HG03280 (cell line): ENCODE measurements at regions not wholly inside any gene's neighbourhood (a gene's known extent, or its start where the extent isn't known, plus 50 kb on each side); places are given as distances from the start of the nearest gene placed in this dataset.

Source experiments
- ATAC-seq: cut with Tn5 transposase; IDR thresholded peaks from one replicate; pipeline ENCODE4 v1.9.1; 2021; ENCODE audit warnings: mild to moderate bottlenecking, moderate library complexity; ENCODE audit not compliant: unreplicated experiment

DNA sequence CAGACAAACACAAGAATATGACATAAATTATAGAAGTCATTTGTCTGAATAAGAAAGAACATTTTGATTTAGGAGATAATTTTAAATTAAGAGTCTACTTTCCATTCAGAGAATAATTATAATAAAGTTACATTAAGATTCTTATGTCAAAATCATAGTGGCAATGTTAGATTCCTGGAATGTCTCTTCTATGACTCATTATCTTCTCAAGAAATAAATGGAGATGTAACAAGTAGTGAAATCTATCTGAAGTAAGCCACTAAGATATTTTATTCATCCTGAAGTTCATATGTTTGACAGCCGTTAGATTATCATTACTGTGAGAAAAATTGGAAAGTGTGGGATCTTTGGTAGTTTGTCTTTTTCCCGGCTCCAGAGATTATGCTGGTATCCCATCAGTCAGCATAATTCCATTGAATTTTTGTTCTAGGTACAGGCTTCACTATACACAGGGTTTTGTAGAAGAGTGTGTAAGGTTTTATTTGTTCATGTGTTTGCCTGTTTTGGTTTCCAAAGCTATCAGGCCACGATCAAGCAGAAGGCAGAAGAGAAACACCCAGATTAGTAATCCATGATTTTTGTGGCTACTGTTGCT, 1246.6 kb upstream of the LRRTM1 start:
- no peak for ATAC-seq

DNA sequence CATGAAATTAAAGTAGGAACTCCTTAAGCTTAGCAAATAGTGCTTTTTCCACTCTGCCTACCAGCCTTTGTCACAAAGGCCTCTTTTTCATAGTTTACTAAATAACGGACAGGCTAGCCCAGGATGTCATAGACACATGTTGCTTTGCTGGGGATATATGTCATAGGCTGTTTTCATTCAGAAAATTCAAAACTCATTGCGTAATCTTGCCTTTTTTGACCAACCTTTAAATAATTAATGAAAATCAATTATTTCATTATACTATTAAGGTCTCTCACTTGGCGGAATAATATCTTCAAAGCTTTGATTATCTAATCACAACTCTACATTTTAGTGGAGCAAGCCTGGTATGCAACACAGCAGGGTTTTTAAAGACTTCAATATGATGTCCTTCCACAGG, 1245.7 kb upstream of the LRRTM1 start:
- no peak for ATAC-seq

DNA sequence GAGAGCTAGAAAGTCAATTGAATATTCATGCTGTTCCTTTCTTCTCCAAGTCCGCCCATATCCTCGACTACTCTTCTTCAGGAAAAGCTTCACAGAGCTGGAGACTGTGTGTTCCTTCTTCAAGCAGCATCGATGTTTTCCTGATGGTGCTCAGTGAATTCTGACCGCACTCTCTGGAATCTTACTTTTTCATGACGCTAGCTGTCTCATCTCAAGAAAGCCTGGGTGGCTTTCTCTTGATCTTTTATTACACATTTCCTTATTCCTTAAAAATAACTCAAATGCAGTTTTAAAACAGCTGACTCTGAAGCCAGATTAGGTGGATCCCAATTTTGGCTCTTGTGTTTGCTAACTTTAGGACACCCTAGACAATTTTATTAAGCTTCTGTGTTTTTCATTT, 1245.1 kb upstream of the LRRTM1 start:
- no peak for ATAC-seq

DNA sequence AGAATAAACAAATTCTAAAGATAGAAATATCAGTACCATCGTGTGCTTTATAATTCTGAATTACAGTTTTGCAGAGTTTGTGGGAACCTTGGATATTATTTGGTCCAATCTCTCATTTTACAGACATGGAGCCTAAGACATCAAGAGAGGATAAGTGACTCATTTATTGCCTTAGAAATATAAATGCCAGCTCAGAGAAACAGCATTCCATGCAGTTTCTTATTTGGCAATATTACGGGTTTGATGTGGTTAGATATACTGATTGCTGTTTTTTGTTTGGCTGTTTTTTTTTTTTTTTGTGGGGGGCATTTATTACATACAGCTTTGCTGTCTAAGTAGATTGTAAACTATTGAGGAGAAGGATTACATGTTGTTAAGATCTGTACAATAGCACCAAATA, 1241.1 kb upstream of the LRRTM1 start:
- no peak for ATAC-seq

DNA sequence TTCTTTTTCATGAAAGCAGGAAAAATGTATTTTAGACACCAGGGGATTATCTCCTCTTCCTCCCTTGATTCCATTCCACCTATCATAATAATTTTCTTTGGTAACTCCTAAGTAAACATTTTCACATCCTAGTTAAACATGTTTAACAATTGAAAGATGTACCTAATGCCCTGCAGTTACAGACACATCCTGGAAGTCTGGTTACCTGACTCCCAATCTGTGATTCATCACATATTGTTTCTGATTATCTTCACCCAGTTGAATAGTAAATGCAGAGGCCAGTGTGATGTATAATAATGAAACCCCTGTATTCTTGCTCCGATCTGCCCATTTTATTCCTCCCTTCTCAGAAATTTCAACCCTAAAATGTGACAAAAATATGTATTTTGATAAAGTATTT, 1237.6 kb upstream of the LRRTM1 start:
- ATAC-seq, result no peak

DNA sequence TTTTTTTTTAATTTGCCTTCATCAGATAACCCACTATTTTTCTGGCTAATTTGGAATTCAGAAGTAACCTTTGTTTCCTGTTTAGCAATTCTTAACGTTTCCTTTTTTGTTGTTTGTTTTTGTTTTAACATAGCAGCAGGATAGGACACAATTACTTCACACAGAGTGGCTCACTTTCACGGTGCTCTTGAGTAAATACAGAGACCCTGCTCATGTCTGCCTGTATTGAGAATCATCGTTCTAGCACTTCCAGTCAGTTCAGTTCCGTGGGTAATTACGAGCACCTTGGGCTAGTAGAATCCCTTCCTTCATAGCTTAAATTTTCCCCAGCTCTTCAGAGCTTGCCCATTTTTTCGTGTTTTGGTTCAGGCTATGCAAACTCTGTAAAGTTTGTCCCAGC, 1225.4 kb upstream of the LRRTM1 start:
- ATAC-seq, result no peak

DNA sequence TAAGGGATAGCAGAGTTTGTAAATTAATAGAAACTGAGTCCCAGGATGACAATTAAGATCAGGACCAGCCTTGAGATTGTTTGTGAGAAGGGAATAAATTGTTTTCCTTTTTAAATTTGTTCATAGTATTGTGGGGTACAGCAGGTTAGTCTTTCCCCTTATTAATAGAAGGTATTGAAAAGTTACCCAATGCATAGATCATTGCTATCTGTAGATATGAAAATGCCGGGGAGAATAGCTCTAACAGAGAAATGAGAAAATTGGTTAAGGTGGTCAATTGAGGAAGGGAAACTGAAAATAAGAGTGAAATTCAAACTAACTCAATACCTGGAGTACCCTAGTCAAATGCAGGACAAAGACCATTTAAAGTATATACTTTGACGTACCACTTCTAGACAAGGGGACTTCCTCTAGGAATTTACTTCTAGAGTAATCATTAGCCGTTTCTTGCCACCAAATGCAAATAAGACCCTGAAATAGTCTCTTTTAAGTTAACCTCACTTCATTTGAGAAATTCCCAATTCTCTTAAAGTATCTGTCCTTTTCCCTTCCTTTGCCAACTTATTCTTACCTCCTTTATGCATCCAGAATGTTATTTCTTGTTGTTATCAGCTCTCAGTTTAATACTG, 1224.4 kb upstream of the LRRTM1 start:
- ATAC-seq, result no peak

DNA sequence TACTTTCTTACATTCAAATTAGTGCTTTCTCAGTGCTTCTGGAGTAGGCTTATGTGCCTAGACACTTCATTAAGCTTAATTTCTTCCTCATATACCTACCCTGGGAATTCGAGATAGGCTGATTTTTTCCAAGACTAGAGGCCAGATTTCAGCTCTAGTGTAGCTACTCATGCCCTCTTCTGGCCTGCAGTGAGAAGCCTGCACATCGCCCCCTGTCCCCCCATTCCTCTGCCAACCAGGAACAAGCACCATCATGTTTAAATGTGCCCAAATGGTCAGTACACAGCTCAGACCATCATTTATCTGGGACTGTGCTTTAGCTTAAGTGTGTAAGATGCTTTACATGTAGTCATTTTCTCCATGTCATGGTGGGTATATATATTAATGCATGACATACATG, 1218.8 kb upstream of the LRRTM1 start:
- ATAC-seq, result no peak

DNA sequence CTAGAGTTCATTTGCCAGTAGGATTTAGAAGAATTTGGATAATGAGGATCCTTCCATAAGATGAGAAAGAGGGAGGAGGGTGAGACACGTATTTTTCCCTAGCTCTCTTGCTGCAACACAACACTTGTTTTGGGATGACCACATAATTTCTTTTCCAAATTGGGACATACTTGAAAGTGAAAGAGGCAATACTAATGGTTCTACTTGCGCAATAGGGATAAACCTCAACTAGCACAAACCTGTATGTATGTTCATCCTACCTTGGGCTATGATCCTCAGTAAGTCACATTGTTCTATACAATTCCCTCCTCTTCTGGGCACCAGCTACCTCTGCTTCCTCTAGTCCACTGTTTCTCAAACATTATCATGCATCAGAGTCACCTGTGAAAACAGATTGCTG, 1208.8 kb upstream of the LRRTM1 start:
- no peak for ATAC-seq

DNA sequence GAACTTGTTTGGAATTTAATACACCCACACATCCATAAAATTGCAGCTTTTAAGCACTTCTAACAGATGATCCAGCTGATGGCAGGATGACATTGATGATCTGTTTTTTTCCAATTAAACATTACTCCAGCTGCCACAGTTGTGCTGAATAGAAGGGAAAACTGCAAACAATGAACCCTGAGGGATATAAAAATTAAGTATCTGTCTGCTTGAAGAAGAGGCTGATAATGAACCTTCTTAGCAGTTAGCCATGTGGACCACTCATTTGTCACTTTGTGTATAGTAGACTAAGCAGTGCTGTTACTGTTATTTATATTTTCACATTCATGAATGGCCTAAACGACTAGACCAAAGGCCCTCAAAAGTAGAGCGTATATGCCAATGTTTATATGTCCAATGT, 1201.0 kb upstream of the LRRTM1 start:
- no peak for ATAC-seq

DNA sequence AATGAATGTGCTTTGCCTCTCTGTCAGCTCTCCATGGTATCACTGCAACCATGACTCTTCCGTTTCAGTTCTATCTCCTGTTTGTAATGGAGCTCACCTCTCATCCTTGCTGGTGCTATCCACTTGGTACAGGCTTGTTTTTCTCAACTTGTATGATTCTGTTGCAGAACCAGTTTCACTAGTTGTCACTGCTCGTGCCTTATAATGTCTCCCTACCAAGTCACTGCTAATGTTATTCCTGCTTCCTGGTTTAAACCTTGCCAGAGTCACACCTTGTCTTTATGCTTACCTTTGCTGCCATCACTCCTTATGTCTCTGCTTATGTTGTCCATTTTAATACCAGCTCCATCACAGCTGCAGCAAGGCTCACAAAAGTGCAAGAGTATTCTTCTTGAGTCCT, 1191.0 kb upstream of the LRRTM1 start:
- ATAC-seq, result no peak

DNA sequence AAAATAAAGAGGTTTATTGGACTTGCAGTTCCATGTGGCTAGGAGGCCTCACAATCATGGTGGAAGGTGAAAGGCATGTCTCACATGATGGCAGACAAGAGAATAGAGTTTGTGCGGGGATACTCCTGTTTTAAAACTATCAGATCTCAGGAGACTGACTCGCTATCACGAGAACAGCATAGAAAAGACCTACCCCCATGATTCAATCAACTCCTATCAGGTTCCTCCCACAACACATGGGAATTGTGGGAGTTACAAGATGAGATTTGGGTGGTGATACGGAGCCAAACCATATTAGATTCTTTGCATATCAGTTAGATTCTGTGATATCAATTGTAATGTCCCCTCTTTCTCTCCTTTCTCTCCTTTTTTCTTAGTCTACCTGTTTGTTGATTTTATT, 1178.7 kb upstream of the LRRTM1 start:
- no peak for ATAC-seq

DNA sequence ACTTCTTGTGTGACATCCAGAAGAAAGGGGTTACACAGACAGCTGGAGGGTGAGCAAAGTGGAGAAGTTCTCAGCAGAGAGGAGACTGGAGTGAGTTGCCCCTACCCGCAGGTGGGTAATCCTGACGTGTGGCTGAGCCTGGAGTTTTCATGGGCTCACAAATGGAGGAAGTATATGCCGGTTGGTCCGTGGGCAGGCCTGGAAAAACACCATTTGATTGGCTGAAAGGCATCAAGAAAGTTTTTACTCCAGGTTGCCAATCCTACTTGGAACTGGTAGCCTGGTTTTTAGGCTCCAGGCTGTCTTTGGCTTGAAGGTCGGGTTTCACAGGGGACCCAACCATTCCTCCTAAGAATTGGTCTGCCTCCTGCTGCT, 1177.4 kb upstream of the LRRTM1 start:
- ATAC-seq, result no peak

DNA sequence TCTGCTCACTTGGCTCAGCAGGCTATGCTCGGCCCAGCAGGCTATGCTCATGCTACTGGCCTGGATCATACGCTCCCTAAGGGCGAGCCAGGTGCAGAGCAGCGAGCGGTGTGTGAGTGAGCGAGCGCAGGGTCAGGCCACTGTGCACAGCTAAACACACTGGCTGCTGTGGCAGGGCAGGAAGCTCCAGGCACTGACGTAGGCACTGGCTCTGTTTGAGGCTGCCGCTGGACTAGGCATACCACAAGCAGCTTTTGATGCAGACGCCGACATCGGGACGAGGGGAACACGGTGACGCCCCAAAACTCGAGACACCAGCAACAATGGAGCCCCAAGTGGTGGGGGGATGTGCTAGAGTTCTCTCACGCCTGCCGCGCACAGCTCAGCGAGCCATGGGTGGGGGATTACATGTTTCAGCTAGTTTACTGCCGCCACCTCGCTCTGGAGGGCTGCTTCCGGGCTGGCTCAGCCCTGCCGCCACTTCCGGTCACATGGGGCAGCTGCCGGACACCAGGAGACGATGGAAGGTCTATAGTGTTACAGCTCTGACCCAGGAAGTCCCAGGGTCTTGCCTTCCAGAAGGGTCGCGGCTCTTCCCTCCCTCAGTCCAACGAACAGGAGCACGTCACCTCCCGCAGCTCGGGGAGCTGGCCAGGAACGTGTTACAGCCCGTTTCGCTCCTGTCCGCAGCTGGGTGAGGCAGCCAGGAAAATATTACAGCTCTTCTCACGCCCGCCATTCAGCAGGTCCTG, 1176.9 kb upstream of the LRRTM1 start:
- no peak for ATAC-seq

DNA sequence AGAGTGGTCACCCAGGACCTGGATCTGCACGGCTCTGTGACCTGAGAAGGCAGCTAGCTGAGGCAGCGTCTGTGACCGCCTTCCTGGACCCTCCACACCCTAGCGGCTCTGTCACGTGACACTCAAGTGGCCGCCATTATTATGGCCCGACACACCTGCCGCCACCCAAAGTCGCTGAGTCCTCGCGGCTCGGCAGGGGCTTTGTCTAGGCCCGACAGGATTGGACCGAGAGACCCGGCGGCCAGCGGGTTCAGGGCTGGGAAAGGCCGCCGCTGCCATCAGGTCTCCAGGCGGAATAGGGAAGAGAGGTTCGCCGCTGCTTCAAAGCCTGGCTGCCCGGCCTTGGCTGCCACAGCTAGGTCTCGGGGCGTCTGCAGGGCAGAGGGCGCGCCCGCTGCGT, 1162.5 kb upstream of the LRRTM1 start:
- ATAC-seq, result no peak

DNA sequence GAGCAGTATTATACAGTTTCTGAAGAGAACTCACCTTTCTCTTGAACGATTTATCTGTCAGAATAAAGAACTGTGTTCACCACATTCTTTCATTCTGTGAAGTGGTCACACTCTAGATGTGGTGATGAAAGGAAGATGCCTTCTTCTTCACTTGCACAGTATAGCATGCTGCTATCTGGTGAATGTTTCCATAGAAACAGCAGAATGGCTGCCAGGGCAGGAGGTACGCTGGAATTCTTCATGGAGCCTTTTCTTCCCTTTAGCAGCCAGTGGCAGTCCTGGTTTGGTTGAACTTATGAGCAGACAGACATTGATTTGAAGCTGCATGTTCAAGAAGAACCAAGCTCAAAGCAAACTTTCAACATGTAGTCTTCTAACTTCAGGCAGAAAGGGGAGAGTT, 1157.9 kb upstream of the LRRTM1 start:
- ATAC-seq, result no peak

DNA sequence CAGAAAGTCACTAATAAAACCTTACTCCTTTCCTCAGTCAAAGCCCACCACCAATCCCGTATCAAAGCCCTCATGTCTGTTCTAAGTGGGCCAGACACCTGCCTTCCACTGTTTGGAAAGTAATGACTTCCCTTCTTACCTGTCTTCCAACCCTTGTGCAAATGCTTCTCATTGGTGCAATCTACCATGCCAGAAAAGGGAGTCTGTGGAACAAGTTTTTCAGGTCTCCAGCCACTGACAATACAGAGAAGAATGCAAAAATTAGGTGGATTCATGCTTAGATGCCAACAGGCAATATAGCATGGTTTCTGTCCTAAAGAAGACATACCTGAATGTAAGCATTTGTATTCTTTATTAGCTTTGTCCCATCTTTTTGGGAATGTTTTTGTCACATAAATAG, 1140.6 kb upstream of the LRRTM1 start:
- no peak for ATAC-seq

DNA sequence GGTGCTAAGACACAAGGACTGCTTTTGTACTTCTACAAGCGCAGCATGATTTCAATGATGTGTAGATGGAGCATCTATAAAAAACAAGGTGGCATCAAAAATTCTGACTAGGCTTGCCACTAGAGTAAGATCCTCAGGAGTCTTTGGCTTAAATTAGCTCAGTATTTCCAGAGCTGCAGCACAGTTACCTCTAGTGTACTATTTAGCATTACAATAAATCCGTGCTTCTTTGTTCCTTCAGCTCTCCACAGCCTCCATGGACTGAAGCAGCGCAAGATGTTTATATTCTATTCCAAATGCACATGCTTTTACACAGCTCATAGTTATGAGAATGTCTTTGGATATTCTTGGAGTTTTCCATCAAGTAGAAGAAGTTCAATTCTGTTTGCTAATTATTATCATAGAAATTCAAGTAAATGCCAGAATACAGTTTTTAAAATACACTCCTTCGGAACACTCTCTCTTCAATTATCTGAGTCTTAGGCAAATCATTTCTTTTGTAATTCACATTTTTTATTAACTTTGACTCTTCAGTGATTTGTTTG, 1133.0 kb upstream of the LRRTM1 start:
- ATAC-seq, result no peak

DNA sequence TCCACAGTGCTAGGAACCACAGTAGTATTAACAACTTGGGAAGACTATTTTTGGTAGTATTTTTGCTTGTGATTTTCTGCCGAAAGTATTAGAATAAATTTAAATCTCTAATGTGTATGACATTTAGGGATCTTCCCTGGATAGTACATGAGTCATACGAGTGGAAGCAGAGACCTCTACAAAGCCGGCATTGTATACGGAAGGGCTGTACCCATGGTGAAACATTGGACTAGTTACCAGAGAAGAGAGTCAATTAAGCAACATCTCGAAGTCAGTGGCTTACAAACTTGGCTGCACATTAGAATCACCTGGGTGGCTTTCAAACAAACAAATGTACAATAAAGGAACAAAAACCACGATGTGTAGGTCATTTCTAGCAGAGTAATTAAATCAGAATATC, 1131.7 kb upstream of the LRRTM1 start:
- no peak for ATAC-seq

DNA sequence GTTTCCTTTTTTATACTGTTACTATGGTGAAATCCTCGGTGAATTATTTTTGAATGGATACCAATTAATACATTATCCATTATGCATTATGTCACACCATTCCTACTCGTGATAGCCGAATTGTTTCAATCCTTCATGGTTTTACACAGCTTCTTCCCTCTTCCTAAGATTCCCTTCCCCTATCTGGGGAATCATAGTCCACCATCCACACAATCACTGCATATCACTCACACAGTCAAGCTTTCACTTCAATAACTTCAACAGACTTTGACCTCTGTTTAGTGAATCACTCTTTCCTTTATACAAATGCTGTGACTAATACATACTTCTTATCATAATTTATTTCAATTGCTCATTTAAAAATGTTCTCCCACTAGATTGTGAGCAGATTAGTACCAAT, 1108.1 kb upstream of the LRRTM1 start:
- no peak for ATAC-seq

DNA sequence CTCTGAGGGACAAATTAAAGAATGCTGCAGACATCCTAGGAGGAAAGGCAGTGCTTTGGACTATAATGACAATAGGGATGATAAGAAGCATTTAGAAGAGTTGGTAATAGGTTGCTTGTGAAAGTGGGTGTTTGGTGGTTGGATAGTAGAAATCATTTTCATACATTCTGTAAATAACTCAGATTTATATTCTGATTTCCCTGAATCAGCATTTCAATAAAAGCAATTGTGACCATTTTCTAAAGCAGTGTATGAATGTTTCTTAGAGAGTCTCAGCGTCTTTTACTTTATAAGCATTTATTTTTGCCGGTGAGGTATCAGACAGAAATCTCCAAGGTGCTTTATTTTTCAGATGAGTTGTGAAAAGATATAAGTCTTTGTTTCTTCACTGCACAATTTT, 1099.0 kb upstream of the LRRTM1 start:
- ATAC-seq, result no peak

DNA sequence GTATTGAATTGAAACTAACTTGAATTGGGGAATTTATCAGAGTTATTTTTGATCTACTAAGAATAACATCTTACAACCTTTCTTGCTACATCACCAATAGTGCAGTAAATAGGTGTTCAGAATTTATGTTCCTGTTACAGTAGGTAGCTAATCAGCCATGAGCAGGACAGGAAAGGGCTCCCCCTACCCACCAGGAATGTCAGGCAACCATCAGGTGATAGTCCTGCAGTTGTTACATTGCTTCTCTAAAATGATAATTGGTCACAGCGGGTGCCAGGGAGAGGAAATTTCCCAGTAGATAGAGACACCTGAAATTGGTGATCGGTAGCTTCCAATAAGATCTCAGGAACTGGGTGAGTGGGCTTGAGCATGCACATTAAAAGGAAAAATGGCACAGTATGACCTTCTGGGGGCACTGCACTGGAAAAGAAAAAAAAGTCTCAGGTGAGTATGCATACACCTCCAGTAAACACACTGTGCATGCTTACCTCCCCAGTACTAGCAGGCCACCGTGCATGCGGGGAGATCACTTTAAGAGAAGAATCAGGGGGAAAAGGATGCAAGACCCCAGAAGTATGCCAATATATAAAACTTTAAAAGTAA, 1092.0 kb upstream of the LRRTM1 start:
- ATAC-seq, result no peak
